Loucy (cell line): ENCODE measurements at regions not wholly inside any gene's neighbourhood (a gene's known extent, or its start where the extent isn't known, plus 50 kb on each side); places are given as distances from the start of the nearest gene placed in this dataset.

Experiments
- EZH2phosphoT487 ChIP-seq: fragments of 200-600 bp; IDR thresholded peaks from 2 replicates; pipeline ENCODE4 v1.6.1; 2018; ENCODE audit warnings: antibody characterized with exemption, mild to moderate bottlenecking, moderate library complexity, borderline replicate concordance
- TF ChIP-seq, protein P1 (sequence below): fragments of 200-600 bp; sonication (generic); conservative IDR thresholded peaks from 2 replicates; pipeline ENCODE4 v1.5.1; 2014; ENCODE audit warnings: mild to moderate bottlenecking, antibody characterized with exemption, low read length

GRCh38 chr15:24076090-24076784 lies 389.1 kb upstream of the NDN start:
- TF ChIP-seq, protein P1, sequence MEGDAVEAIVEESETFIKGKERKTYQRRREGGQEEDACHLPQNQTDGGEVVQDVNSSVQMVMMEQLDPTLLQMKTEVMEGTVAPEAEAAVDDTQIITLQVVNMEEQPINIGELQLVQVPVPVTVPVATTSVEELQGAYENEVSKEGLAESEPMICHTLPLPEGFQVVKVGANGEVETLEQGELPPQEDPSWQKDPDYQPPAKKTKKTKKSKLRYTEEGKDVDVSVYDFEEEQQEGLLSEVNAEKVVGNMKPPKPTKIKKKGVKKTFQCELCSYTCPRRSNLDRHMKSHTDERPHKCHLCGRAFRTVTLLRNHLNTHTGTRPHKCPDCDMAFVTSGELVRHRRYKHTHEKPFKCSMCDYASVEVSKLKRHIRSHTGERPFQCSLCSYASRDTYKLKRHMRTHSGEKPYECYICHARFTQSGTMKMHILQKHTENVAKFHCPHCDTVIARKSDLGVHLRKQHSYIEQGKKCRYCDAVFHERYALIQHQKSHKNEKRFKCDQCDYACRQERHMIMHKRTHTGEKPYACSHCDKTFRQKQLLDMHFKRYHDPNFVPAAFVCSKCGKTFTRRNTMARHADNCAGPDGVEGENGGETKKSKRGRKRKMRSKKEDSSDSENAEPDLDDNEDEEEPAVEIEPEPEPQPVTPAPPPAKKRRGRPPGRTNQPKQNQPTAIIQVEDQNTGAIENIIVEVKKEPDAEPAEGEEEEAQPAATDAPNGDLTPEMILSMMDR = no peak
- no peak for TF ChIP-seq EZH2phosphoT487
